ENCODE measurements at regions not wholly inside any gene's neighbourhood (a gene's known extent, or its start where the extent isn't known, plus 50 kb on each side); places are given as distances from the start of the nearest gene placed in this dataset.

DNA sequence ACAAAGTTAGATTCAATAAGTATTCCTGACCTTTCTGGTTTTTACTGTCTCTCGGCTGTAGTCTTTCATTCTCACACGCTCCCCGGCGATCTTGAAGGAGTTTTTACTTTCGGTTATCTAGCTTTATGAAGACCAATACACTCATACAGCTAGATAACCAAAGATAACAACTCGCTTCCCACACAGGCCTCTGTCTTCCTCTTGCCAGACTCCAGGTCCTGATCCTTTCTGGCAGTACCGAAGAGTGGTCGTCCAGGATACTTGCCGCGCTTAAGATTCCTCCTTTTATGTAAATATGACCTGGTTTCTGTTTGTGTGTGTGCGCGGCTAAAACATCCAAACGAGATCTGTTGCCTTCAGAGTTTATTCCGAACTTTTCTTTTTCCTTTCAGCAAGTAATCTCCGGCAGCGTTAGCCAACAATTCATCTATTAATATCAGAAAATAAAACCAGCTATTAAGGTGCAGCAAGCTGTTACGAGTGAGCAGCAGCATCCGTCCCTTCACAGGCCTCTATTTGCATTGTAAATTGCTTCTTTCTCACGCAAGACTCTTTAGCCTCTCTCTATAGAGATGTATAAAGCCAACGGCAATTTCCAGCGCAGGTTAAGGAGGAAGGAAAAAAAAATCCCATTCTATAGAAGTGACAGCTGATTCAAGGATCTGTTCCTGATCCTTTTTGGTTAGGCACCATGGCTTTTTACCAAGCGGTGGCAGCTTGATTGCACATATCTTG lies 216.1 kb downstream of the MEF2C start:
- H3K4me3 ChIP-seq (ENCODE audit: control insufficient read depth, low read depth, low read length) = peak overlapping the region; percentile 33
- TF ChIP-seq, protein P1, sequence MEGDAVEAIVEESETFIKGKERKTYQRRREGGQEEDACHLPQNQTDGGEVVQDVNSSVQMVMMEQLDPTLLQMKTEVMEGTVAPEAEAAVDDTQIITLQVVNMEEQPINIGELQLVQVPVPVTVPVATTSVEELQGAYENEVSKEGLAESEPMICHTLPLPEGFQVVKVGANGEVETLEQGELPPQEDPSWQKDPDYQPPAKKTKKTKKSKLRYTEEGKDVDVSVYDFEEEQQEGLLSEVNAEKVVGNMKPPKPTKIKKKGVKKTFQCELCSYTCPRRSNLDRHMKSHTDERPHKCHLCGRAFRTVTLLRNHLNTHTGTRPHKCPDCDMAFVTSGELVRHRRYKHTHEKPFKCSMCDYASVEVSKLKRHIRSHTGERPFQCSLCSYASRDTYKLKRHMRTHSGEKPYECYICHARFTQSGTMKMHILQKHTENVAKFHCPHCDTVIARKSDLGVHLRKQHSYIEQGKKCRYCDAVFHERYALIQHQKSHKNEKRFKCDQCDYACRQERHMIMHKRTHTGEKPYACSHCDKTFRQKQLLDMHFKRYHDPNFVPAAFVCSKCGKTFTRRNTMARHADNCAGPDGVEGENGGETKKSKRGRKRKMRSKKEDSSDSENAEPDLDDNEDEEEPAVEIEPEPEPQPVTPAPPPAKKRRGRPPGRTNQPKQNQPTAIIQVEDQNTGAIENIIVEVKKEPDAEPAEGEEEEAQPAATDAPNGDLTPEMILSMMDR (IDR thresholded peaks at IDR 0.05; ENCODE audit: control insufficient read depth, insufficient read depth, low read depth, low read length, missing control alignments) = no peak
- no peak for DNase-seq (ENCODE audit: low read depth)

DNA sequence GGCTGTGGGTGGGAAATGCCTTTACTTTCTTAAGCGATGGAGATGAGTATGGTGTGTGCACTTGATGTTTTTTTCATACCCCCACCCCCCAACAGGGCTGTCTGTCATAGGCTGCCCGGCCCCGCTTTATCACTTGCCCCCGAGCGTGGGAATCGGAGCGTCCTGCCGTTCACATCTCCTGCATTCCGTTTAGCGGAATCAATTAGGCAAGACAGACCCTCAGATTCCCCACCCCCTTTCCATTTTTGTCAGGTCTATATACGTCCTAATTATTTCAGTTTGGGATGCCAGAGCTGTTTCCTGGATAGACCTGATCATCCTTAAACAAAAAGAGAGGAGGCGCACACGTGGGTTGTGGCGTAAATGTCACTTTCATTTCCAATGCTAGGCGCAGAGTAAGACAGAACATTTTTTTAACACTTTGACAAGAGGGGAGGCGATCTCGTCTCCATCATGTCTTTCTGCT lies 217.2 kb downstream of the MEF2C start:
- no peak overlapping the region for H3K4me3 ChIP-seq (ENCODE audit: control insufficient read depth, low read depth, low read length)
- DNase-seq (ENCODE audit: low read depth) = no peak
- TF ChIP-seq, protein P1 (IDR thresholded peaks at IDR 0.05; ENCODE audit: control insufficient read depth, insufficient read depth, low read depth, low read length, missing control alignments) = no peak

DNA sequence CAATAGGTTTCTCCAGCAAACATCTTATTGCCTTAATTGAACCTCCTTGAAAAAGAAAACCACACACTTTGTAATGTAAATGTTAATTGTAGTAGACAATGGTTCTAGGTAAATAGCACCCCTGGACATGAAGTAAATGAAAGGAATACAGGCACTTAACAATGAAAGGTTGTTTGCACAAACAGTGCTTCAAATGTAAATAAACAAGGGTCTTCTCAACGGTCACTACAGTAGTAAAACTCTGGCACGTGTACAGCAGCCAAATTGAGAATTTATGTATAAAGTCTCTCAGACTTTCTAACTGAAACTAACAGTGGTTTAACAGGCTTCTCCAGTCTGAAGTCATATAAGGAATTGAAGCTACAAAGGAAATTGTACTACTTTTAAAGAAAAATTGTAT lies 218.3 kb downstream of the MEF2C start:
- no peak overlapping the region for H3K4me3 ChIP-seq (ENCODE audit: control insufficient read depth, low read depth, low read length)
- DNase-seq (ENCODE audit: low read depth) = no peak
- TF ChIP-seq, protein P1 (IDR thresholded peaks at IDR 0.05; ENCODE audit: control insufficient read depth, insufficient read depth, low read depth, low read length, missing control alignments) = no peak

DNA sequence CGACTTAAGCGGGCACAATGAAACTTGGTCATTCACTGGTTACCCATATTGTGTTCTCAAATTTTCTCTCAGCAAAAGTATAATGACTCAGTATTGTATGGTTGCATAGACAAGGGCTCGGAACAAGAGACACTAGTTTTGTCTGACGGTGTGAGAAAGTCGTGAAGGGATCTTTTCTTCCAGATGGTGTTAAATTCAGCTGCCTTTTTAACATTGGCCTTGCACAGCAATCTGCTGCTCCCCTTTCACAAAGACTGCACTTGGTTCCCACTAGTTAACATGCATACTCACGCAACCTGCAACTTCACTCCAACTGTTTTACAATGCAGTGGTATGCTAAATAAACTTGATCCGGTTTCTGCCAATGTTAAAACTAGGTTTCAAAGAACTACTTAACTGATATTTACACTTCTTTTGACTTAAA lies 219.2 kb downstream of the MEF2C start:
- TF ChIP-seq, protein P1 (IDR thresholded peaks at IDR 0.05; ENCODE audit: control insufficient read depth, insufficient read depth, low read depth, low read length, missing control alignments) = no peak
- DNase-seq (ENCODE audit: low read depth) = no peak
- H3K4me3 ChIP-seq (ENCODE audit: control insufficient read depth, low read depth, low read length) = no peak overlapping the region

DNA sequence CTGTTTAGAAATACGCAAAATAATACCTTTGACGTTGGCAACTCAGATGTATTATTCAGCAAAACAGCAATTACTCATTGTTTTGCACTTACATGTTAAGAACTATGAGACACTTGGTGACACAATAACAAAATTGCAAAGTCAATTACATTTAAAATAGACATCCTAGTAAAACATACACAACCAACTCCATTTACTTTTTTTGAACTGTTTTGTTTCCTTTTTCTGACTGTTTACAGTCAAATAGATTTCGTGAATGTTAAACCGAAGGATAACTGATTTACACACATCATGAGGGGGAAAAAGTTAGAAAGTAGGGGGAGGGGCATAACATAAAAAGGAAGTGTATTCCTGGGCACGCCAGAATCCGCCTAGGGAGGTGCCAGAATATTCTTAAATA lies 220.1 kb downstream of the MEF2C start:
- TF ChIP-seq, protein P1 (IDR thresholded peaks at IDR 0.05; ENCODE audit: control insufficient read depth, insufficient read depth, low read depth, low read length, missing control alignments) = no peak
- DNase-seq (ENCODE audit: low read depth) = no peak

DNA sequence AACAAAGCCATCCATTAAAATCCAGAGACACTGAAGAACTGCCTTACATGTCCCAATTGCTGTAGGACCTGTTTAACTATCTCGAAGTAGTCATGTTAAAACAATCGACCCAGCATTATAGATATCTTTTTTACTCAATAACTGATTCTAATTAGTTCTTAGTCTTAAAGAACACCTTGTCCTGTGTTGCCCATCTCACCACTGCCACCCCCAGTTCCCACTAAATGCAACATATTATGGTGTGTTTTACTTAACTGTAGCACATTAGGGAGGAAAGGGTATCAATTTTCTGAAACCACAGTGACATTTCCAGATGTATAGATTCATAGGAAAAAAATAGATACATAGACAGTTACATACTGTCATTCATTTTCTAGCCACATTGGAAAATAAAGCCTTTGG lies 221.2 kb downstream of the MEF2C start:
- no peak for DNase-seq (ENCODE audit: low read depth)
- H3K4me3 ChIP-seq (ENCODE audit: control insufficient read depth, low read depth, low read length) = no peak overlapping the region
- TF ChIP-seq, protein P1 (IDR thresholded peaks at IDR 0.05; ENCODE audit: control insufficient read depth, insufficient read depth, low read depth, low read length, missing control alignments) = no peak

More for the DNA sequence above, 220.1 kb downstream of the MEF2C start:
- H3K4me3 ChIP-seq (ENCODE audit: control insufficient read depth, low read depth, low read length) = no peak overlapping the region

Data from AG09309 (cell line).